K562 (cell line): ENCODE measurements at regions not wholly inside any gene's neighbourhood (a gene's known extent, or its start where the extent isn't known, plus 50 kb on each side); places are given as distances from the start of the nearest gene placed in this dataset.

ENCODE experiments used
- ATAC-seq: fragments of 200-7000 bp; cut with Tn5 transposase; 3 replicates; pipeline ENCODE4 v1.9.1; 2020; ENCODE audit warnings: moderate library complexity
- BruUV-seq: library from RNA; stranded (reverse); fragments of 400-500 nt; replicated peaks from 2 replicates; lab custom pipeline; 2021; lab: Mats Ljungman, UMichigan
- CTCF ChIA-PET: fragments of 300-600 bp; formaldehyde crosslinking; extraction: SDS; loops from one replicate; lab custom pipeline; 2021; ENCODE audit warnings: low intra/inter-chr PET ratio; lab: Yijun Ruan, JAX
- POLR2A ChIA-PET: fragments of 300-600, 350-650 bp; sonication (Branson Sonifier 250); formaldehyde crosslinking; extraction: SDS; loops from one replicate; lab custom pipeline; 2021; ENCODE audit warnings: antibody characterized with exemption, inconsistent platforms; lab: Yijun Ruan, JAX
- DNase-seq, 4 experiments: peaks; one replicate each; pipeline versions ENCODE4 v3.0.0 to v3.0.0-alpha.2; 2011 to 2018; ENCODE audit warnings: low spot score in 3 of 4, mixed read lengths in 3 of 4; ENCODE audit errors: extremely low read depth in 1 of 4
- FAIRE-seq: peaks from 2 replicates; lab custom pipeline; 2011; peaks lifted over from hg19 to GRCh38; lab: Jason Lieb, UNC
- H2AFZ ChIP-seq: 2 replicates; pipeline ENCODE4 v1.6.0; 2011; ENCODE audit warnings: low read depth, low read length, control low read depth, inconsistent platforms
- H3K27ac ChIP-seq: fragments of 200-600 bp; 3 replicates; pipeline ENCODE4 v1.8.0; 2011; ENCODE audit warnings: low read depth, mild to moderate bottlenecking, control low read depth, inconsistent platforms, low read length, moderate library complexity, mixed read lengths; ENCODE audit errors: extremely low read depth
- H3K27me3 ChIP-seq, 2 experiments: fragments of 300-600 bp in 1 of 2; 2 replicates in 1 of 2; 3 replicates in 1 of 2; pipeline versions ENCODE4 v1.6.0 to v1.8.0; 2011; ENCODE audit warnings: inconsistent platforms in 2 of 2, low read length in 2 of 2, mild to moderate bottlenecking in 1 of 2, mixed read lengths in 1 of 2, moderate library complexity in 1 of 2; ENCODE audit not compliant: control insufficient read depth in 2 of 2, insufficient read depth in 2 of 2
- H3K36me3 ChIP-seq: fragments of 300-600 bp; 3 replicates; pipeline ENCODE4 v1.8.0; 2011; ENCODE audit warnings: mild to moderate bottlenecking, low read length, inconsistent platforms; ENCODE audit not compliant: control insufficient read depth, insufficient read depth
- H3K4me1 ChIP-seq, 2 experiments: fragments of 200-600 bp in 1 of 2; replicated peaks in 1 of 2; 2 replicates in 1 of 2; 3 replicates in 1 of 2; pipeline versions ENCODE4 v1.5.1 to v1.8.0; 2011; ENCODE audit warnings: inconsistent platforms in 2 of 2, low read length in 2 of 2, mild to moderate bottlenecking in 1 of 2, mixed read lengths in 1 of 2, moderate library complexity in 1 of 2; ENCODE audit not compliant: control insufficient read depth in 2 of 2, insufficient read depth in 2 of 2
- H3K4me2 ChIP-seq: 2 replicates; pipeline ENCODE4 v1.6.1; 2011; ENCODE audit warnings: low read length, control low read depth, inconsistent platforms, mixed read lengths; ENCODE audit not compliant: insufficient read depth
- H3K4me3 ChIP-seq: fragments of 200-600 bp; sonication (generic), shearing (Covaris generic); 2 replicates; pipeline ENCODE4 v1.5.1; 2016; ENCODE audit warnings: control low read depth, inconsistent platforms
- H3K79me2 ChIP-seq: fragments of 200-600 bp; 3 replicates; pipeline ENCODE4 v1.8.0; 2011; ENCODE audit warnings: low read length, inconsistent platforms; ENCODE audit not compliant: control insufficient read depth, insufficient read depth
- H3K9ac ChIP-seq, 2 experiments: 2 replicates each; pipeline versions ENCODE4 v1.6.0 to v1.6.1; 2011; ENCODE audit warnings: low read depth in 2 of 2, low read length in 2 of 2, control low read depth in 1 of 2, inconsistent platforms in 1 of 2, mild to moderate bottlenecking in 1 of 2, mixed read lengths in 1 of 2; ENCODE audit not compliant: insufficient read depth in 1 of 2
- H3K9me1 ChIP-seq: one replicate; pipeline ENCODE4 v1.6.0; 2011; ENCODE audit warnings: inconsistent platforms, mild to moderate bottlenecking, low read length, moderate library complexity; ENCODE audit not compliant: control insufficient read depth, insufficient read depth
- H3K9me3 ChIP-seq: replicated peaks from 2 replicates; pipeline ENCODE4 v1.5.1; 2011; ENCODE audit warnings: low read depth, low read length, inconsistent platforms; ENCODE audit not compliant: control insufficient read depth, insufficient read depth
- H4K20me1 ChIP-seq: replicated peaks from 2 replicates; pipeline ENCODE4 v1.6.1; 2011; ENCODE audit warnings: low read length, inconsistent platforms, mixed read lengths; ENCODE audit not compliant: control insufficient read depth, insufficient read depth
- CHD4 ChIP-seq: fragments of 200-600 bp; sonication (generic); IDR thresholded peaks from 3 replicates; pipeline ENCODE4 v1.6.1; 2012; ENCODE audit warnings: low read depth, mild to moderate bottlenecking, mixed read lengths, low read length, inconsistent platforms; ENCODE audit not compliant: insufficient read depth, insufficient replicate concordance, poor library complexity, severe bottlenecking
- CLOCK ChIP-seq: fragments of 250-450 bp; sonication (Bioruptor Pico); IDR thresholded peaks from 2 replicates; pipeline ENCODE4 v1.4.0; 2020; ENCODE audit warnings: mild to moderate bottlenecking, moderate library complexity, borderline replicate concordance
- HOMEZ ChIP-seq: fragments of 250-450 bp; sonication (Bioruptor Pico); IDR thresholded peaks from 2 replicates; pipeline ENCODE4 v1.4.0; 2020; ENCODE audit warnings: mild to moderate bottlenecking, moderate library complexity
- KLF10 ChIP-seq: fragments of 250-450 bp; sonication (Bioruptor Pico); IDR thresholded peaks from 2 replicates; pipeline ENCODE4 v1.6.1; 2021; ENCODE audit warnings: matching md5 sums
- PPARD ChIP-seq: fragments of 250-450 bp; sonication (Bioruptor Pico); IDR thresholded peaks from 2 replicates; pipeline ENCODE4 v1.8.0; 2022; ENCODE audit warnings: inconsistent platforms, mild to moderate bottlenecking, moderate library complexity
- RNF2 ChIP-seq: sonication (generic); IDR thresholded peaks from 2 replicates; pipeline ENCODE4 v1.6.1; 2016
- TCFL5 ChIP-seq: fragments of 250-450 bp; sonication (Bioruptor Pico); conservative IDR thresholded peaks from 2 replicates; pipeline ENCODE4 v1.6.1; 2021; ENCODE audit warnings: mild to moderate bottlenecking, moderate library complexity, matching md5 sums
- ZBTB40 ChIP-seq, 2 experiments: fragments of 450-650 bp in 1 of 2; sonication (generic) in 1 of 2; formaldehyde crosslinking in 1 of 2; IDR thresholded peaks; 2 replicates each; pipeline versions ENCODE4 v1.7.1 to v1.9.0; 2016 to 2022; ENCODE audit warnings: inconsistent platforms in 1 of 2, mild to moderate bottlenecking in 1 of 2, missing genetic modification reagents in 1 of 2
- ZNF3 ChIP-seq: fragments of 250-450 bp; sonication (Bioruptor Pico); IDR thresholded peaks from 2 replicates; pipeline ENCODE4 v1.5.0; 2021; ENCODE audit warnings: mild to moderate bottlenecking, moderate library complexity
- ZSCAN29 ChIP-seq: fragments of 450-650 bp; IDR thresholded peaks from 2 replicates; pipeline ENCODE4 v1.6.1; 2017
- WGBS: fragments of 100-300 bp; shearing (Covaris generic); methylation state at CpG from one replicate; pipeline ENCODE4 v1.1.6; 2016; ENCODE audit warnings: low coverage, mixed read lengths; ENCODE audit not compliant: insufficient coverage; ENCODE audit errors: missing lambda C conversion rate; 5-methylcytosine and 5-hydroxymethylcytosine counted together
- in situ Hi-C: fragments of 300-500 bp; cut with MboI; formaldehyde crosslinking; loops from 4 replicates; pipeline ENCODE4 v1.15.0; 2018; ENCODE audit warnings: inconsistent platforms, mixed read lengths
- intact Hi-C: fragments of 100-400 bp; cut with micrococcal nuclease; formaldehyde crosslinking; loops from 2 replicates; pipeline ENCODE4 v1.14.2; 2022

GRCh38 chr6:142671791-142672190, 273.2 kb downstream of the HIVEP2 start:
- POLR2A ChIA-PET, result interaction anchor here (1.5 kb wide), 1 partner anchor 10 kb away, joined by 3 read pairs; no protein-coding TSS in a partner anchor
- BruUV-seq, result no TSS peak
- Histone ChIP-seq H3K27me3 (peaks cover 4 to 10% of the 10 kb centered on the region in 2 experiments; a peak in 3 of 5 replicates), H3K36me3 (no peaks in the 10 kb centered on the region), H2AFZ (no peak overlapping the region), H3K9me1 (no peaks in the 10 kb centered on the region), H3K79me2 (no peaks in the 10 kb centered on the region), H3K9me3 (no peaks in the 10 kb centered on the region), H4K20me1 (no peaks in the 10 kb centered on the region), H3K4me2 (no peak overlapping the region), H3K4me1 (no peaks in the 10 kb centered on the region), H3K27ac (no peak overlapping the region), H3K4me3 (no peak overlapping the region), H3K9ac (no peak overlapping the region)
- CTCF ChIA-PET, result no interaction called here
- 0% methylated on average over 1 of the region's 1 CpG for WGBS
- FAIRE-seq (no peak), DNase-seq (no peak), ATAC-seq (no peak)
- intact Hi-C loops, result no loop called here
- in situ Hi-C loops, result no loop called here
- no peak for TF ChIP-seq ZBTB40 (IDR thresholded peaks at IDR 0.05)
- TF ChIP-seq ZBTB40 (CRISPR knock-in tag; IDR thresholded peaks at IDR 0.05), result no peak
- TF ChIP-seq ZNF3 (CRISPR knock-in tag), result no peak
- TF ChIP-seq RNF2, result no peak
- no peak for TF ChIP-seq TCFL5
- no peak for TF ChIP-seq PPARD (CRISPR knock-in tag)
- no peak for TF ChIP-seq CLOCK
- TF ChIP-seq ZSCAN29, result no peak
- no peak for TF ChIP-seq KLF10 (CRISPR knock-in tag)
- no peak for TF ChIP-seq CHD4
- TF ChIP-seq HOMEZ, result no peak
